Smooth muscle cell (in vitro differentiated cells): ENCODE measurements at regions not wholly inside any gene's neighbourhood (a gene's known extent, or its start where the extent isn't known, plus 50 kb on each side); places are given as distances from the start of the nearest gene placed in this dataset.

Experiments used
- DNase-seq: peaks from one replicate; lab custom pipeline; 2025; ENCODE audit not compliant: unreplicated experiment; lab: John Stamatoyannopoulos, UW
- H2AFZ ChIP-seq: fragments of 200-600 bp; sonication (generic); 2 replicates; pipeline ENCODE4 v1.6.0; 2016; ENCODE audit warnings: antibody characterized with exemption, low read depth, mild to moderate bottlenecking
- H3F3A ChIP-seq: fragments of 200-600 bp; sonication (generic); 2 replicates; pipeline ENCODE4 v1.6.0; 2017; ENCODE audit warnings: antibody characterized with exemption, low read depth
- H3K27ac ChIP-seq: fragments of 200-600 bp; sonication (generic); 2 replicates; pipeline ENCODE4 v1.5.1; 2016; ENCODE audit warnings: low read depth, mild to moderate bottlenecking
- H3K27me3 ChIP-seq: fragments of 200-600 bp; sonication (generic); 2 replicates; pipeline ENCODE4 v1.6.1; 2016; ENCODE audit warnings: low read depth, mild to moderate bottlenecking
- H3K36me3 ChIP-seq: fragments of 200-600 bp; sonication (generic); 2 replicates; pipeline ENCODE4 v1.5.1; 2016; ENCODE audit warnings: low read depth
- H3K4me1 ChIP-seq: fragments of 200-600 bp; sonication (generic); 2 replicates; pipeline ENCODE4 v1.5.1; 2016; ENCODE audit warnings: low read depth
- H3K4me2 ChIP-seq: fragments of 200-600 bp; sonication (generic); 2 replicates; pipeline ENCODE4 v1.6.0; 2016; ENCODE audit warnings: mild to moderate bottlenecking
- H3K4me3 ChIP-seq: fragments of 200-600 bp; sonication (generic); 2 replicates; pipeline ENCODE4 v1.5.1; 2016; ENCODE audit warnings: mild to moderate bottlenecking
- H3K79me2 ChIP-seq: fragments of 200-600 bp; sonication (generic); 2 replicates; pipeline ENCODE4 v1.6.0; 2016; ENCODE audit warnings: low read depth, mild to moderate bottlenecking
- H3K9ac ChIP-seq: fragments of 200-600 bp; sonication (generic); 2 replicates; pipeline ENCODE4 v1.6.0; 2016; ENCODE audit warnings: low read depth
- H3K9me3 ChIP-seq: fragments of 200-600 bp; sonication (generic); replicated peaks from 2 replicates; pipeline ENCODE4 v1.5.1; 2016; ENCODE audit warnings: low read depth
- H4K20me1 ChIP-seq: fragments of 200-600 bp; sonication (generic); 2 replicates; pipeline ENCODE4 v1.6.0; 2016; ENCODE audit warnings: low read depth
- CTCF ChIP-seq: fragments of 200-600 bp; sonication (generic); IDR thresholded peaks from 2 replicates; pipeline ENCODE4 v1.5.1; 2017; ENCODE audit warnings: borderline replicate concordance, mild to moderate bottlenecking, antibody characterized with exemption; ENCODE audit not compliant: insufficient read depth, poor library complexity, severe bottlenecking
- WGBS: methylation state at CpG from one replicate; pipeline ENCODE4 v1.1.7; 2016; ENCODE audit warnings: low lambda C conversion rate; 5-methylcytosine and 5-hydroxymethylcytosine counted together

- Histone ChIP-seq H3K36me3 (no peaks in the 10 kb centered on the region), H3K4me1 (peaks cover 2% of the 10 kb centered on the region), H3K9ac (no peak overlapping the region), H3K27me3 (peaks cover 5% of the 10 kb centered on the region), H4K20me1 (no peaks in the 10 kb centered on the region), H3K79me2 (no peaks in the 10 kb centered on the region), H3F3A (no peaks in the 10 kb centered on the region), H2AFZ (no peak overlapping the region), H3K9me3 (no peaks in the 10 kb centered on the region), H3K4me2 (no peak overlapping the region), H3K4me3 (no peak overlapping the region), H3K27ac (no peak overlapping the region)
- no peak for TF ChIP-seq CTCF
- 85% methylated on average over 12 of the region's 12 CpGs for WGBS
- no peak for DNase-seq
Observed at GRCh38 chr5:133680830-133681565, 68.7 kb upstream of the FSTL4 start.

DNA sequence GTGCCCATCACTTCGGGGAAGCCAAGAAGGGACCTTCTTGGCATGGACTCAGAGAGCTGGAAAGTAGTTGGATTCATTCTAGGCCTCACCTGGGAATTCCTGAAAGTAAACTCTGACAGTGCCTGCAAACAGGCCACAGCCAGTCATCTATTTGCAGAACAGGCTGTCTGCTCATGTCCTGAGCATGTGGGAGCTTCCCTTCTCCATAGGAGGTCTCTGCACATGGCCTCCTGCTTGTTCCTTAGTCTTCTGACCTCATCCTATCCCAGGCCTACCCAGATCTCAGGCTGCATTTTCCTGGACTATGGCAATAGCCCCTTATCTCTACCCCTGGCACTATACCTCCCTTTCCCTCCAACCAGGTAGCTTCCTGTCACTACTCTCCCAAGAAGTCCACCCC is 67.2 kb upstream of the FSTL4 start:
- TF ChIP-seq CTCF: no peak
- WGBS: 83% methylated on average over 1 of the region's 1 CpG
- Histone ChIP-seq H3K27me3 (peaks cover 5% of the 10 kb centered on the region), H3K36me3 (no peaks in the 10 kb centered on the region), H3K9me3 (no peaks in the 10 kb centered on the region), H3K9ac (no peak overlapping the region), H3K27ac (no peak overlapping the region), H3K79me2 (no peaks in the 10 kb centered on the region), H2AFZ (no peak overlapping the region), H3F3A (no peaks in the 10 kb centered on the region), H3K4me2 (no peak overlapping the region), H3K4me3 (no peak overlapping the region), H3K4me1 (peaks cover 9% of the 10 kb centered on the region), H4K20me1 (no peaks in the 10 kb centered on the region)
- no peak for DNase-seq

GRCh38 chr5:133675376-133676154 is 63.2 kb upstream of the FSTL4 start:
- Histone ChIP-seq H3K27ac (no peak overlapping the region), H3K9me3 (no peaks in the 10 kb centered on the region), H3K4me1 (peaks cover 9% of the 10 kb centered on the region), H3K27me3 (no peaks in the 10 kb centered on the region), H3K4me2 (no peak overlapping the region), H3K9ac (no peak overlapping the region), H3K4me3 (no peak overlapping the region), H4K20me1 (no peaks in the 10 kb centered on the region), H3F3A (no peaks in the 10 kb centered on the region), H2AFZ (no peak overlapping the region), H3K36me3 (no peaks in the 10 kb centered on the region), H3K79me2 (no peaks in the 10 kb centered on the region)
- no peak for DNase-seq
- 86% methylated on average over 13 of the region's 13 CpGs for WGBS
- TF ChIP-seq CTCF: no peak
